ENCODE measurements at regions not wholly inside any gene's neighbourhood (a gene's known extent, or its start where the extent isn't known, plus 50 kb on each side); places are given as distances from the start of the nearest gene placed in this dataset.

DNA sequence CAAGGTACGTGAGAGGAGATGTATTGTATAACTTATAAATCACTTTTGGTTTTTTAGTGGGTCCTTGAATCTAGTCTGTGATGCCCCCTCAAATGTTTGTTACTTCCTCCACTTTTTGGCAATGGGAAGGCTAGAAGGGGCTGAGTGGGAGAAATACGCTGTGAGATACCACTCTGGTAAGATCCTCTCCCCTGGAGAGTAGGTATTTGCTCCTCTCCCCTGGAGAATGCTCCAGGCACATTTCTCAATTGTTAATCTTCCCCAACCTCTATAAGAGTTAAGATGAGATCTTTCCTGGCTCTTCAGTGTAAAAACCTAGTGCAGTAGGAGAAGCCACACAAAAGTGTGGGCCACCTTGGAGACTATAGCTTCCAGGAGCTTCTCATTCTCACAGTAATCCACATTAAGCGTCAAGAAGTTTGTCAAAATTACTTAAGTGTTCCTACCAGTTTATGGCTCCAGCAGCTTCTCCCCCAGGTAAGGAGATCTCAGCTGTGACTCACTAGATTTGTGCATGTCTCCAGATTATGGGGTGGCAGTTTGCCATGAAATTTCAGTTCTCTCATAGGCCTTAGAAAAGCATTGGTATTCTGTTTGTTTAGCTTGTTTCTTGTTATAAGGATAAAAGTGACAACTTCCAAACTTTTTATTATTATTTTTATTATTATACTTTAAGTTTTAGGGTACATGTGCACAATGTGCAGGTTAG lies 182.6 kb downstream of the FSIP2 start:
- no peaks in the 10 kb centered on the region for H3K36me3 ChIP-seq
- peaks cover 0 to 3% (median 0%) of the 10 kb centered on the region in 11 donors for H3K9me3 ChIP-seq
- ATAC-seq (no peak), DNase-seq (no peak)
- WGBS, 2 donors = 90% methylated on average over 3 of the region's 3 CpGs
- no peaks in the 10 kb centered on the region for H3K4me1 ChIP-seq
- no peak overlapping the region for H3K4me3 ChIP-seq
- no peaks in the 10 kb centered on the region for H3K27me3 ChIP-seq
- intact Hi-C loops (cut with DNase I) = no loop called here
- TF ChIP-seq, protein P1, sequence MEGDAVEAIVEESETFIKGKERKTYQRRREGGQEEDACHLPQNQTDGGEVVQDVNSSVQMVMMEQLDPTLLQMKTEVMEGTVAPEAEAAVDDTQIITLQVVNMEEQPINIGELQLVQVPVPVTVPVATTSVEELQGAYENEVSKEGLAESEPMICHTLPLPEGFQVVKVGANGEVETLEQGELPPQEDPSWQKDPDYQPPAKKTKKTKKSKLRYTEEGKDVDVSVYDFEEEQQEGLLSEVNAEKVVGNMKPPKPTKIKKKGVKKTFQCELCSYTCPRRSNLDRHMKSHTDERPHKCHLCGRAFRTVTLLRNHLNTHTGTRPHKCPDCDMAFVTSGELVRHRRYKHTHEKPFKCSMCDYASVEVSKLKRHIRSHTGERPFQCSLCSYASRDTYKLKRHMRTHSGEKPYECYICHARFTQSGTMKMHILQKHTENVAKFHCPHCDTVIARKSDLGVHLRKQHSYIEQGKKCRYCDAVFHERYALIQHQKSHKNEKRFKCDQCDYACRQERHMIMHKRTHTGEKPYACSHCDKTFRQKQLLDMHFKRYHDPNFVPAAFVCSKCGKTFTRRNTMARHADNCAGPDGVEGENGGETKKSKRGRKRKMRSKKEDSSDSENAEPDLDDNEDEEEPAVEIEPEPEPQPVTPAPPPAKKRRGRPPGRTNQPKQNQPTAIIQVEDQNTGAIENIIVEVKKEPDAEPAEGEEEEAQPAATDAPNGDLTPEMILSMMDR (IDR thresholded peaks at IDR 0.05) = no peak
- H3K27ac ChIP-seq = no peak overlapping the region

DNA sequence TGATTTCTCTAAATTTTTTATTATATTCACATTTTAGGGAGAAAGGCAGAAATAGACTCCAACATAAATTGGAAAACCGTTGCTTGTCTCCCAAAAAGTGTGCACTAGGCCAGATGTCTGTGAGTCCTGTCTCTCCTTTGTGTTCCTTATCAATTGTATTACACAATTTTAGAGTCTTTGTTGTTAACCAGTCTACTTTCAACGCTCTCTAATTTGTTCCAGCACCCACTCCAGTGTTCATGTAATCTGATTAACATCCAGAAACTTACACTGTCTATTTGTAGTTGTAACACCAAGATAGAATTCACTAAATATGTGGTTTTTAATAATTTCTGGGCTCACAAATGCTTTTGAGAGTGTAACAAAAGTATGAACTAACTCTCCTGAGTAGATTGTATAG lies 195.6 kb downstream of the FSIP2 start:
- H3K27ac ChIP-seq = no peak overlapping the region
- no peaks in the 10 kb centered on the region for H3K9me3 ChIP-seq
- H3K36me3 ChIP-seq = no peaks in the 10 kb centered on the region
- H3K27me3 ChIP-seq = no peaks in the 10 kb centered on the region
- WGBS, 2 donors = 61 to 64% methylated on average over 2 of the region's 2 CpGs
- ATAC-seq (no peak), DNase-seq (no peak)
- no peak overlapping the region for H3K4me3 ChIP-seq
- no peaks in the 10 kb centered on the region for H3K4me1 ChIP-seq
- intact Hi-C loops (cut with DNase I) = no loop called here
- TF ChIP-seq, protein P1 (IDR thresholded peaks at IDR 0.05) = no peak

DNA sequence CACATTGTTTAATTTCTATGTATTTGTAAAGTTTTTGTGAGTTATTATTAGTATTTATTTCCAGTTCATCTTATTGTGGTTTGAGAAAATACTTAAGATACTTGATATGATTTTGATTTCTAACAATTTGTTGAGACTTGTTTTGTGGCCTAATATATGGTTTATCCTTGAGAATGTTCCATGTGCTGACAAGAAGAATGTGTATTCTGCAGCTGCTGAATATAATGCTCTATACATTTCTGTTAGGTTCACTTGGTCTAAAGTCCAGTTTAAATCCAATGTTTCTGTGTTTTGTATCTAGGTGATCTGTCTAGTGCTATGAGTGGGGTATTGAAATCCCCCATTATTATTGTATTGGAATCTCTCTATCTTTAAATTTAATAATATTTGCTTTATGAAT lies 201.3 kb downstream of the FSIP2 start:
- no peaks in the 10 kb centered on the region for H3K4me1 ChIP-seq
- intact Hi-C loops (cut with DNase I) = no loop called here
- no peak for ATAC-seq

DNA sequence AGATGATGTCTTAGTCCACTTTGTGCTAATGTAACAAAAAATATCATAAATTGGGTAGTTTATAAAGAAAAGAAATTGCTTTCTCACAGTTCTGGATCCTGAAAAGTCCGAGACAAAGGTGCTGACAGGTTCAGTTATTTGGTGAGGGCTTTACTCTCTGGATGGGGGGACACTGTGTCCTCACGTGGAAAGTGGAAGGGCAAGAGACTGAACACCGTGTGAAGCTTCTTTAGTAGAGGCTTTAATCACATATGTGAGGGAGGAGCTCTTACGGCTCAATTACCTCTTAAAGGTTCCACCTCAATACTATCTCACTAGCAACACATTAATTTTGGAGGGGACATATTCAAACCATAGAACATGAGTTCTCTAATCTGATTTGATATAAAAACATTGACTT lies 204.3 kb downstream of the FSIP2 start:
- TF ChIP-seq, protein P1 (IDR thresholded peaks at IDR 0.05) = no peak
- H3K36me3 ChIP-seq = peaks cover 0 to 19% (median 0%) of the 10 kb centered on the region in 9 donors
- peaks cover 0 to 46% (median 4%) of the 10 kb centered on the region in 11 donors for H3K9me3 ChIP-seq
- H3K4me1 ChIP-seq = no peaks in the 10 kb centered on the region
- no peaks in the 10 kb centered on the region for H3K27me3 ChIP-seq
- H3K27ac ChIP-seq = no peak overlapping the region
- DNase-seq (no peak), ATAC-seq (no peak)
- WGBS, 2 donors = 78 to 87% methylated on average over 4 of the region's 4 CpGs
- intact Hi-C loops (cut with DNase I) = no loop called here
- no peak overlapping the region for H3K4me3 ChIP-seq

More for the DNA sequence above, 201.3 kb downstream of the FSIP2 start:
- H3K9me3 ChIP-seq = peaks cover 0 to 41% (median 4%) of the 10 kb centered on the region in 11 donors
- TF ChIP-seq, protein P1 (IDR thresholded peaks at IDR 0.05) = no peak
- no peak for DNase-seq
- H3K36me3 ChIP-seq = peaks cover 0 to 16% (median 0%) of the 10 kb centered on the region in 9 donors
- no peak overlapping the region for H3K4me3 ChIP-seq
- no peaks in the 10 kb centered on the region for H3K27me3 ChIP-seq
- no peak overlapping the region for H3K27ac ChIP-seq
